Heart left ventricle (tissue), 16 donors: ENCODE measurements at regions not wholly inside any gene's neighbourhood (a gene's known extent, or its start where the extent isn't known, plus 50 kb on each side); places are given as distances from the start of the nearest gene placed in this dataset.

Experiments
- ATAC-seq, 4 donors: fragments of 200-7000 bp; cut with Tn5 transposase; one replicate each; pipeline ENCODE4 v1.9.1; 2020 to 2022; ENCODE audit warnings: moderate library complexity in 4 of 4, mild to moderate bottlenecking in 3 of 4, moderate number of reproducible peaks in 1 of 4
- DNase-seq, 5 donors: peaks; one replicate each; pipeline ENCODE4 v3.0.0-alpha.2; 2020
- H3K27ac ChIP-seq, 12 donors: fragments of 200-600 bp; sonication (generic) in 4 of 12; one replicate each; pipeline versions ENCODE4 v1.5.0 to v1.8.0; 2016 to 2022; ENCODE audit warnings: mild to moderate bottlenecking in 2 of 12
- H3K27me3 ChIP-seq, 9 donors: fragments of 200-600 bp; sonication (generic) in 2 of 9; one replicate each; pipeline versions ENCODE4 v1.5.1 to v1.8.0; 2016 to 2022; ENCODE audit warnings: mild to moderate bottlenecking in 3 of 9
- H3K36me3 ChIP-seq, 9 donors: fragments of 200-600 bp; sonication (generic) in 2 of 9; one replicate each; pipeline versions ENCODE4 v1.5.0 to v1.8.0; 2018 to 2022; ENCODE audit warnings: mild to moderate bottlenecking in 2 of 9
- H3K4me1 ChIP-seq, 12 donors: fragments of 200-600 bp; sonication (generic) in 4 of 12; one replicate each; pipeline versions ENCODE4 v1.5.0 to v1.8.0; 2016 to 2022; ENCODE audit warnings: mild to moderate bottlenecking in 3 of 12
- H3K4me3 ChIP-seq, 12 donors: fragments of 200-600 bp; sonication (generic) in 4 of 12; one replicate each; pipeline versions ENCODE4 v1.5.0 to v1.8.0; 2017 to 2022; ENCODE audit warnings: mild to moderate bottlenecking in 9 of 12, moderate library complexity in 4 of 12
- H3K9me3 ChIP-seq, 12 donors: fragments of 200-600 bp; sonication (generic) in 4 of 12; one replicate each; pipeline versions ENCODE4 v1.5.0 to v1.8.0; 2016 to 2022; ENCODE audit warnings: mild to moderate bottlenecking in 1 of 12
- CTCF ChIP-seq, 12 donors: fragments of 200-600 bp; sonication (generic) in 4 of 12; IDR thresholded peaks; one replicate each; pipeline versions ENCODE4 v1.5.0 to v1.8.0; 2018 to 2022; ENCODE audit warnings: antibody characterized with exemption in 12 of 12, mild to moderate bottlenecking in 5 of 12
- POLR2A ChIP-seq, 2 donors: fragments of 450-650 bp; IDR thresholded peaks; one replicate each; pipeline ENCODE4 v1.6.1; 2017; ENCODE audit warnings: antibody characterized with exemption in 2 of 2, mild to moderate bottlenecking in 2 of 2, moderate library complexity in 2 of 2
- WGBS, 4 donors: extraction: QIAGEN DNeasy Blood & Tissue Kit in 2 of 4; methylation state at CpG; one replicate each; pipeline versions ENCODE4 v1.1.5 to v1.1.7; 2013 to 2018; 5-methylcytosine and 5-hydroxymethylcytosine counted together
- intact Hi-C, 10 donors: fragments of 100-400 bp; cut with DNase I; formaldehyde crosslinking; loops; one replicate each; pipeline versions ENCODE4 v1.11.1 to v1.14.2; 2022
- donor health status: ischemic (EF 13 %, LVEDD 7.1; RV severe dilation, severe dysfunction).
- donor health status: healthy with polysubstance abuse.
- donor health status: DM: no; HTN: yes; CAD: no.
- donor health status: DM: no; HTN: no; CAD: no.
- donor health status: ischemic (EF 25% LVEDD 6.9; RV normal size, moderate dysfunction).
- donor health status: ischemic (EF 25% LVEDD 5.7; RV mildly dilated, moderate dysfunction).
- donor health status: healthy.
- donor health status: DM: yes; HTN: yes; CAD: no.
- donor health status: ischemic (EF 35%, LVEDD 5.7; RV mildly dilated, moderate dysfunction).
- donor health status: nonischemic (EF 11% LVEDD 7.7; RV severe dilation, severe dysfunction).
- donor health status: DM: yes; HTN: yes; CAD: no.
- donor health status: PGD.
- donor health status: ischemic (EF 29% LVEDD 5.4; RV normal size, mild dysfunction).
- donor health status: nonischemic (EF 23%, LVEDD 6.1; RV moderate dilation, normal function).

- 62 to 75% (median 72%) methylated on average over 3 of the region's 3 CpGs for WGBS, 4 donors
- Histone ChIP-seq H3K27me3 (no peaks in the 10 kb centered on the region), H3K4me3 (no peak overlapping the region), H3K9me3 (no peaks in the 10 kb centered on the region), H3K27ac (no peak overlapping the region), H3K4me1 (peaks cover 0 to 30% (median 13%) of the 10 kb centered on the region in 12 donors), H3K36me3 (no peaks in the 10 kb centered on the region)
- no peak for TF ChIP-seq POLR2A (IDR thresholded peaks at IDR 0.05)
- no peak for TF ChIP-seq CTCF (IDR thresholded peaks at IDR 0.05)
- intact Hi-C loops, result loop anchor here (5.0 to 10.0 kb wide), 13 partner anchors 66 to 1016 kb away; partner anchors contain the start of genes ZNF438 (in 4 of the 10) and ZEB1 (in 3 of the 10)
- ATAC-seq, result no peak
- DNase-seq, result no peak
These were observed 158.8 kb upstream of the LYZL2 start for GRCh38 chr10:30788307-30788706.

GRCh38 chr10:30786906-30787305 is 157.4 kb upstream of the LYZL2 start:
- ATAC-seq (no peak), DNase-seq (no peak)
- intact Hi-C loops, result loop anchor here (5.0 to 10.0 kb wide), 13 partner anchors 68 to 1018 kb away; partner anchors contain the start of genes ZNF438 (in 4 of the 10) and ZEB1 (in 3 of the 10)
- Histone ChIP-seq H3K4me1 (peaks cover 0 to 40% (median 16%) of the 10 kb centered on the region in 12 donors), H3K4me3 (no peak overlapping the region), H3K27ac (peak overlapping the region in 4 of 12 donors; percentile 12 to 99 (median 98)), H3K9me3 (no peaks in the 10 kb centered on the region), H3K27me3 (no peaks in the 10 kb centered on the region), H3K36me3 (no peaks in the 10 kb centered on the region)
- WGBS, 4 donors, result 98 to 100% (median 99%) methylated on average over 2 of the region's 2 CpGs
- TF ChIP-seq CTCF (IDR thresholded peaks at IDR 0.05) (no peak), POLR2A (IDR thresholded peaks at IDR 0.05) (no peak)

- Histone ChIP-seq H3K36me3 (no peaks in the 10 kb centered on the region), H3K9me3 (no peaks in the 10 kb centered on the region), H3K27ac (peak overlapping the region; percentile 91 to 99 (median 98)), H3K4me1 (peaks cover 0 to 46% (median 18%) of the 10 kb centered on the region in 12 donors), H3K27me3 (no peaks in the 10 kb centered on the region), H3K4me3 (no peak overlapping the region)
- intact Hi-C loops, result loop anchor here (5.0 to 10.0 kb wide), 13 partner anchors 69 to 1019 kb away; partner anchors contain the start of genes ZNF438 (in 4 of the 10) and ZEB1 (in 3 of the 10)
- ATAC-seq (no peak), DNase-seq (no peak)
- TF ChIP-seq POLR2A (IDR thresholded peaks at IDR 0.05) (no peak), CTCF (IDR thresholded peaks at IDR 0.05) (no peak)
These were observed 156.6 kb upstream of the LYZL2 start for GRCh38 chr10:30786131-30786530.

DNA sequence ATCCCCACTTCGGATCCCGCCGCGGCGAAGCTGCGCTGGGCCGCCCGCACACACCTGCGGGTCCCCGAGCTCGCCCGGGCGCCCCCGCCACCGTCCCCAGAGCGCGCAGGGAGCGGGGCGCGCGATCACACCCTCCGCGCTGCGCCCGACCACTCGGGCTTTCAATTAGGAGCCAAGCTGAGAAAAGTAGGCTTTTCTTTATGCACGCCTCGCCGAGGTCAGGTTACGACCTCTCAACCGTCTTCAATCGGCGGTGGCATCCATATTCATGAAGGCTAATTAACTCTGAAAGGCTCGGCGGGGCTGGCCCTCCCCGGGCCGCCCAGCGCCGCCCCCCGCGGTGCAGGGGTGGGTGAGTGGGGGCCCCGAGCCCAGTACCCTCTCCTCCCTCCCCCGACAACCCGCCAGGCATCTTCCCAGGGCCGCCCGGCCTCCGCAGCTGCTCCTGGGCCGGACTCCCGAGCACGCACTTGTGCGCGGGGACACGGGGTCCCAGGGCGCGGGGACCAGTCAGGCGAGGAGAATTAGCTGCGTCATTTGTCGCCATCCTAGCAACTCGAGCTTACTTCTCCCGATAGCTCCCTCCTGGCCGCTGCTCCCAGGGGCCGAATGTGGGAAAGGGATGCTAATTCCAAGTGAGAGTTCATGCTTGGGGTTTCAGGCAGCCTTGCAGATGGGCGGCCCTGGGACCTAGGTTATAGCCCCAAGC is 155.5 kb upstream of the LYZL2 start:
- TF ChIP-seq POLR2A (IDR thresholded peaks at IDR 0.05) (peak in 1 of 2 donors; percentile 53), CTCF (IDR thresholded peaks at IDR 0.05) (peak in 2 of 12 donors; percentile 8 to 18)
- Histone ChIP-seq H3K9me3 (no peaks in the 10 kb centered on the region), H3K4me3 (peak overlapping the region; percentile 61 to 89 (median 76)), H3K4me1 (peaks cover 0 to 46% (median 18%) of the 10 kb centered on the region in 12 donors), H3K27me3 (no peaks in the 10 kb centered on the region), H3K36me3 (no peaks in the 10 kb centered on the region), H3K27ac (peak overlapping the region; percentile 91 to 99 (median 98))
- DNase-seq (peak; percentile 85 to 92 (median 89)), ATAC-seq (peak; percentile 55 to 85 (median 82))
- intact Hi-C loops, result loop anchor here (1.0 to 10.0 kb wide), 27 partner anchors 70 to 1027 kb away; partner anchors contain the start of genes ZNF438 (in 9 of the 10) and ZEB1 (in 8 of the 10)
- 1 to 2% (median 1%) methylated on average over 11 to 63 of the region's 63 CpGs for WGBS, 4 donors
